HG02943 (cell line): ENCODE measurements at regions not wholly inside any gene's neighbourhood (a gene's known extent, or its start where the extent isn't known, plus 50 kb on each side); places are given as distances from the start of the nearest gene placed in this dataset.

Experiments used
- ATAC-seq: cut with Tn5 transposase; IDR thresholded peaks from one replicate; pipeline ENCODE4 v1.9.1; 2021; ENCODE audit warnings: mild to moderate bottlenecking, low read depth, moderate library complexity; ENCODE audit not compliant: unreplicated experiment

DNA sequence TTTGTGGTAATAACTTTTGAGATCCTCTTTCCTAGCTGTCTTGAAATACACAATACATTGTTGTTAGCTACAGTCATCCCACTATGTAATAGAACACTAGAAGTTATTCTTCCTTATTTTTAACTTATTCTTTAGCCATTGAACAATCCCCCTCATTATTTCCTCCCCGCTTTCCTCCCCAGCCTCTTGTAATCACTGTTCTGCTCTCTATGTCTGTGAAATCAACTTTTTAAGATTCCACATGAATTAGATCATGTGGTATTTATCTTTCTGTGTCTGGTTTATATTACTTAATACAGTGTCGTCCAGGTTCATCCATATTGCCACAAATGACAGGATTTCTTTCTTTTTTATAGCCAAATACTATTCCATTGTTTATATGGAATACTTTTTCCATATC lies 72.9 kb downstream of the SLC10A2 start:
- ATAC-seq = no peak

GRCh38 chr13:102984210-102984609 lies 82.0 kb downstream of the SLC10A2 start:
- ATAC-seq = no peak

DNA sequence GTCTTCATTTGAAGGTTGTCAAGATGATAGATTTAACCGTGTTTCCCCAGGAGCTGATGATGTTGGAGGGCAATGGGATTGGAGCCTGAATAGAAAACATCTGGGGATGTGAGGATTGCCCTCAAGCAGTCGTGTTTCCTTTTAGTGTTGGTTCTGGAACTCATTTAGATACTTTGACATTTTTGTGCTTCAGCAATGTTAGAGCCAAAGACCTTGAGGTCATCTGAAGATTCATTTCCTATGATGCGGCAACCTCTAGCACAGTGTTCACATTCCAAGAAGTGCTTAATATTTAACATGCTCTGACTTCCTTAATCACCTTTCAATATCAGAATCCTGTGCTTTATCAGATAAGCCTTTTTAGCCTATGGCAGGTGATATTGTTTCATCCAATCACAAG lies 82.7 kb downstream of the SLC10A2 start:
- no peak for ATAC-seq

DNA sequence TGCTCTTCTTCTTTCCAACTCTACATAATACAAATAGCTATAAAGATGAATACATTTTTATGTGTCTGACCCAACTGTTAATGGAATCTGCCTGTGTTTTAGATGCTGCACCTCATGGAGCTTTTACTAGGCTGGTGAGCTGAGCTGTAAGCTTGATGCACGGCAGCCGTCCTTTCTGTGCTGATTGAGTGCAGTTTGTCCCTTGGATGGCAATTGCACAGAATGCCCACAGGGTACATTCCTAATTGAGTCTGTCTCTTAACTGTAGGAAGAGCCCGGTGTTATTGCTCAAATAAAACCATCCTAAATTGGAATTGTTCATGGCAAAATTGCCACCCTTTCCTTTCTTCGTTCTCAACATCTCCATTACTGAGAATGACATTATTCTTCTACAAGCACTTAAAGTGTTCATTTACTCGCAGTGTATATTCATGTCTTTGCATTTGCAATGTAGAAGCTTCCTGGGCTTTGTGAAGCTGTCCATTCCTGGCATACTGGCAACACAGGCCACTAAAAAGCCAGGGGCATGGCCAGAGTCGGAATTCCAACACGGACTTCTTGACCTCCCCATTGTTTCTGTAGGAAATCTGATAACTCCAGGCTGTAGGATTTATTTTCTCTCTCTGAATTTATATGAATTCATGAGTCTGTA lies 85.8 kb downstream of the SLC10A2 start:
- ATAC-seq = no peak

DNA sequence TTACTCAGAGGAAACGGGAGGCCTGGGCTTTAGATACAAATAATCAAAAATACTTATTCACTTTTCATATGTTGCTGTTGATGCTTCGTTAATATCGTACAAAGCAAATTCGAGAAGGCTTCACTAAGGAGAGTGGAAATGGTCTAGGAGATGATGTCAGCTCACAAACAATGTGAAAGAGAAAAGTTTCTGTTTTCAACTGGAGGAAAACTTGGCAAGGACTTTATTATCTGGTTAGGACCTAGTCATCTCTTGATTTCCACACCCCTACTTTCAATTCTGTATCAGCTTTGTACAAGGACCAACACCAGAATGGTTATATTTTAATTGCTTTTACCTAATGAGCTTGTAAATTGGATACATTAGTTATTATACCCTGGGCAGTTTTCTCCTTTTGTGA lies 88.0 kb downstream of the SLC10A2 start:
- ATAC-seq = no peak

- no peak for ATAC-seq
Observed at GRCh38 chr13:102977471-102977870, 88.7 kb downstream of the SLC10A2 start.

DNA sequence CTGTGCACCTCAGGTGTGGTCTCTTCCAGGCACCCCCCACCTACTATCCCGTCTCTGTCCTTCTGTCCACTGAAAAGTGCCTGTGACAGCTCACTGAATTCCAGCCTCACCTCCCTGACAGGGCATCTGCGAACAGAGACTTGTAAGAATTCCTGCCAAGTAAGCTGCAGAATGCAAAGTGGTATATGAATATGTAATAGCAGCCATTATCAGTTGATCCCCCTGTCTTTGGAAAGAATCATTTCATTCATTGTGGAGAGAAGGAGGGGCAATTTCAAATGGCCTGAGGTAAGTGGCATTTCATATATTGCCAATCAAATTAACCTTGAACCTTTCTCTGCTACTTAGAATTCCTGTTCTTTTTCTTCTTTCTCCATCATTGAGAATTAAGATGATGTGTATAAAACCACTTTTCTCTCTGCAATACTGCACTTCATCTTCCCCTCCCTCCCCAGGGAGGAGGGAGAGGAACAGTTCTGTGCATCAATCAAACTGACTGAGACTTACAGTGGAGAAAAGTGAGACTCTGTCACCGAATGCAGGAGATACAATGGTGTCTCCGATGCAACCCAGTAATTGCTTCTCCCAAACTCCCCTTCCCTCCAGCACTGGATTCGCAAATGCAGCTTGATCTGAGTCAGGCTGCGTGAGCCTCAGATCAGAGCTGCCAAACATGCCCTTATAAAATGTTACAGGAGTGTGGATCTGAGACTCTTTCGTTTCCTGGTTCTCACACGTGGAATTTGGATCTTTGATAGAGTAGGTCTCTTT lies 91.7 kb downstream of the SLC10A2 start:
- no peak for ATAC-seq

- no peak for ATAC-seq
Observed at GRCh38 chr13:102972191-102972590, 94.0 kb downstream of the SLC10A2 start.

GRCh38 chr13:102970542-102970941 lies 95.7 kb downstream of the SLC10A2 start:
- ATAC-seq = peak; percentile 97

DNA sequence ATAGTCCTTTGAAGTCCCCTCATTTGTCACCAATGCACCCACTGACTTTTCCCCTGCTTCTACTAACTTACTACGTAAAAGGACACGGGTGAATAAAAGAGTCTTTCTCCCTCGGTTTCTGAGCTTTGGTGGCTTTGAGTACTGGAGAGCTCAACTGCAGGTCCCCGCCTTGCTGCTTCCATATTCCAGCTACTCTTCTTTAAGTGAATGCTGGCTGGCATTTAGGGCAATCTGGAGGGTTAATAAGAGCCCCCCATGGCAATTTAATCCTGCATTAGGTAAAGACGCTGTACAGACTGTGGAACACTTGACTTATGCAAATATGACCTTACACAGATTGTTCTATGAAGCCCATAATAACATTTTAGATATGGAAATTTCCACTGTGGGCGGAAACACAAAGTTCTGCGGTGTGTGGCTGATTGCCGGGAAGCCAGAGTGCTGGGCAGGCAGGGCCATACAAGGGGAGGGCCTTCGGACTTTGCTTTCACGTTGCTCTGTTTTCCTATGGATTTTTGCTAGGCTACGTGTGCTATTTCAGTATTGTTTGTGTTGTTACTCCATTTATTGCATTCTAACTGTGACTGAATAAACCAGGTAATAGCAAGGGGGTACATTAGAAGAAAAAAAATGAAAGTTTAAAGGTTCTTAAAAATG lies 97.5 kb downstream of the SLC10A2 start:
- peak; percentile 51 for ATAC-seq

- ATAC-seq = no peak
Observed at GRCh38 chr13:102965802-102966201, 100.4 kb downstream of the SLC10A2 start.

- ATAC-seq = no peak
Observed at GRCh38 chr13:102962430-102962829, 103.8 kb downstream of the SLC10A2 start.

DNA sequence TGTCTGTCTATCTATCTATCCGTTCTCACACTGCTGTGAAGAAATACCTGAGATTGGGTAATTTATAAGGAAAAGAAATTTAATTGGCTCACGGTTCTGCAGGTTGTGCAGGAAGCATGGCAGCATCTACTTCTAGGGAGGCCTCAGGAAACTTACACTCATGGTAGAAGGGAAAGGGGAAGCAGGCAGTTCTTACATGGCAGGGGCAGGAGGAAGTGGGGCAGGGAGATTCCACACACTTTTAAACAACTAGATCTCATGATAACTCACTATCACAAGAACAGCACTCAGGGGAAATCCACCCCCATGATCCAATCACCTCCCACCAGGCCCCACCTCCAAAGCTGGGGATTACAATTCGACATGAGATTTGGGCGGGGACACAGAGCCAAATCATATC lies 105.3 kb downstream of the SLC10A2 start:
- no peak for ATAC-seq

- ATAC-seq = no peak
Observed at GRCh38 chr13:102956449-102956848, 109.8 kb downstream of the SLC10A2 start.

DNA sequence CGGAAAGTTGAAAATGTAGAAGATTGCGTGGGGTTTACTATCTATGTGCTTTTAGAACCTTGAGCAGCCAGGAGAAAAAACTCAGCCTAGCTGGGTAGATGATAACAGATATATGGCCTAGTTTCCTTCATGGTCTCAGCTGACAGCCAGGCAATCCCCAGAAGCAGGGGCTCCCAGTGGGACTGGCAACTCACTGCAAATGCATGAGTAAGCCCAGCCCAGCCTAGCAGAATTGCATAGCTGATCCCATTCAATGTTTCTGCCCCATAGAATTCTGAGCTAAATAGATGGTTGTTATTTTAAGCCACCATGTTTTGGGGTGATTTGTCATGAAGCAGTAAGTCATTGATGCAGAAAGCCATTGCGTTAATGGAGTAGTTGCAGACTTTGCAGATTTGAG lies 108.5 kb downstream of the ERCC5 start:
- no peak for ATAC-seq

DNA sequence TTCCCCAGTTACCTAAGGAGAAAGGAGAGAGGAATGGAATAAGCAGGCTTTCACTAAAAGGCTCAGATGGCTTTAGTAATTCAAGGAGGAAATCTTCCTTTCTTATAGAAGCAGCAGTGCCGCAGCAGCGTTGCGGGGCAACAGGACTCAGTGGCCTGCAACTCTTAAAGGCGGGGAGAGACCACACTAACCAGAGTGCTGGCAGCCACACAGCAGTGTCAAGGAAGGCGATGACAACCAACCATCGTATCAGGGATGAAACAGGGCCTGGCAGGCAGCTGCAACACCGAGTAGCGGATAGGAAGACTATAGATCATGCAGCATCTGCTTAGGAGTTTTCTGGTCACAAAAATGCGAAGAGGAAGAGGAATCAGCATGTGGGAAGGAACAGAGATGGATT lies 106.0 kb downstream of the ERCC5 start:
- ATAC-seq = no peak

DNA sequence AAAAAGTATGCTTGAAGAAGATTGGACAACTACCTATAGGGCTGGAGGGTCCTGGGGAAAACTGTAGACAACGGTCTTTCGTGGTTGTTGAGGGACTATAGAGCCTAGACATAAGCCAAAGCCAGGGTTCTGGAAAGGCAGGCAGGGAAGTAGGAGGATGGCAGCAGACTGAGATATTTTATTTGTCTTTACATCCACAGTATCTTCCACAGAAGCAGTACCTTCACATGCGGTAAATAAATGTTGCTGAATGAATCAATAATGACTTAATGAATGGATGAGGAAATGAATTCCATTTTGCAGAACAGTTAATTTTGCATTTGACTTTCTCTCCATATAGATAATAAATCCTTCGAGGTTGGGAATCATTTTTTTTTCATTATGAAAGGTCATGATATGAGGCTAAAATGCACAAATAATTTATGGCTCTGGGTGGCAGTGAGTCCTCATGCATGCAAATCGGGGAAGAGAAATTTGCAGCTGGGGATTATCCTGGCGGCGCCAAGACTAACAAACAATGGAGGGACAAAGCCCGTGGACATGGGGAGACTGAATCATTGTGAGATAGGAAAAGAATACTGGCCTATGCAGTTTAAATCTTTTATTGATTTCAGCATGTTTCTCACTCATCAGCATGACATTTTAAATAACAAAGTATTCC lies 102.0 kb downstream of the ERCC5 start:
- ATAC-seq = no peak

GRCh38 chr13:102945886-102946285 lies 100.1 kb downstream of the ERCC5 start:
- no peak for ATAC-seq

GRCh38 chr13:102945324-102945815 lies 99.5 kb downstream of the ERCC5 start:
- no peak for ATAC-seq

- no peak for ATAC-seq
Observed at GRCh38 chr13:102944821-102945220, 99.0 kb downstream of the ERCC5 start.

DNA sequence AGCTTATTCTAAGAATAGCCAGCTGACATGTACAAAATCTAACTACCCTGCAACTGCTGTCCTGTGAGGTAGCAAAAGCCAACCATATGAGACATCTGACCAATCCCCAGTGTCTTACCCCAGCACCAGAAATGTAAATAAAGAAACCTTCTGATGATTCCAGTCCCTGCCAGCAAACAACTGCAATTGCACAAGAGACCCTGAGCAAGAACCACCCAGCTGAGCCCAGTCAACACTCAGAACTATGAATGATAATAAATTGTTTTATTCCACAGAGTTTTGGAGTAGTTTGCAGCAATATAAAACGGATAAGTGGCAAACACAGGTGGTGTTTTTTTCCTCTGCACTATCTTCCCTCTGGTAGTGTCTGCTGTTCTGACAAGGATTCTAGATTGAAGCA lies 94.9 kb downstream of the ERCC5 start:
- ATAC-seq = no peak
